Activated naive CD4-positive, alpha-beta T cell treated with anti-CD3 and anti-CD28 coated beads for 36 hours (primary cell): ENCODE measurements at regions not wholly inside any gene's neighbourhood (a gene's known extent, or its start where the extent isn't known, plus 50 kb on each side); places are given as distances from the start of the nearest gene placed in this dataset.
A peak's percentile ranks its signal among the peaks of the same experiment; 100 is the strongest.

Source experiments
- CTCF ChIA-PET: fragments of 350-600 bp; sonication (Branson Sonifier 250); formaldehyde crosslinking; loops from one replicate; lab custom pipeline; 2021; ENCODE audit warnings: antibody characterized with exemption; lab: Charles Lee
- DNase-seq: peaks from one replicate; pipeline ENCODE4 v3.0.0-alpha.2; 2020
- H3K27ac Mint-ChIP-seq: one replicate; pipeline ENCODE4 v1.8.0; 2021; ENCODE audit warnings: mild to moderate bottlenecking, mixed read lengths
- H3K27me3 Mint-ChIP-seq: one replicate; pipeline ENCODE4 v1.8.0; 2021; ENCODE audit warnings: low read depth, mixed read lengths
- H3K36me3 Mint-ChIP-seq: one replicate; pipeline ENCODE4 v1.8.0; 2021; ENCODE audit warnings: low read depth, mixed read lengths
- H3K4me1 Mint-ChIP-seq: one replicate; pipeline ENCODE4 v1.8.0; 2021; ENCODE audit warnings: low read depth, mixed read lengths
- H3K4me3 Mint-ChIP-seq: one replicate; pipeline ENCODE4 v1.8.0; 2021; ENCODE audit warnings: mild to moderate bottlenecking, moderate library complexity, mixed read lengths
- H3K9me3 Mint-ChIP-seq: one replicate; pipeline ENCODE4 v1.8.0; 2021; ENCODE audit warnings: mixed read lengths
- intact Hi-C: fragments of 100-400 bp; cut with micrococcal nuclease; formaldehyde crosslinking; loops from one replicate; pipeline ENCODE4 v1.15.1; 2023

DNA sequence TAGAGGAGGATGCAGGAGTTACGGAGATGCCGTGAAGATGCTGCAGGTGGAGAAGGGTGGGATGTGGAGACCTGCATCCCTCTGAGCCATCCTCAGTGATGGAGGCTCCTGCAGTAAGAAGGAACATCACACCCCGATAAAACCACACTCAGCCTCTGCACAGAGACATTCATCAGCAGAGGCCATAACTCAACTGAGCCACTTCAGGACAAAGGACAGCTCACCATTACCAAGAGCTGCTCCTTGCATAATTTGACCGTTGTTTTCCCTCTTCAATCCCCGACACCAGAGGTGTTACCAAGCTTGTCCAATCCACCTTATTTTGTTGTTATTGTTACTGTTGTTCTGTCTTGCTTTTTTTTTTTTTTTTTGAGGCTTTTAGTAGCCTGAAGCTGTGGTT lies 543.9 kb downstream of the AJAP1 start:
- H3K9me3 Mint-ChIP-seq: no peaks in the 10 kb centered on the region
- no peak overlapping the region for H3K4me3 Mint-ChIP-seq
- peaks cover 2% of the 10 kb centered on the region for H3K27me3 Mint-ChIP-seq
- intact Hi-C loops: no loop called here
- no peaks in the 10 kb centered on the region for H3K36me3 Mint-ChIP-seq
- no peaks in the 10 kb centered on the region for H3K4me1 Mint-ChIP-seq
- H3K27ac Mint-ChIP-seq: no peak overlapping the region
- CTCF ChIA-PET: no interaction called here
- DNase-seq: no peak

DNA sequence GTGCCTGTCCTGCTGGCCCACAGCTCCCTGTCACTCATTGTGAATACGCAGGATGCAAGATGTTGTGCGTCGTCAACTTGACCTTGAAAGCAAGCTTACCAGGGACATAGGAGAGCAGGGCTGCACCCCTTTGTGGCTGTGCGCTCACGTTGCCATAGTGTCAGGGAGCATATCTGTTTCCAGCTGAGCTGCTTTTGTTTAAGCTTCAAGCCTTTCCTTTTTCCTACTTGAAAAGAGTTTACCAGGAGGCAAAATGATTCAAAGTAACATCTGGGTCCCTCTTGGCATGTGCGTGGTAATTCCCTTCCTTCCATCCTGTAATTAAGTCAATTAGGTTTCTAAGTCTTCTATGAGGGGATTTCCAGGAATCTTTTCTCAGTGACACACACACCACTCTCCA lies 537.1 kb downstream of the AJAP1 start:
- no peaks in the 10 kb centered on the region for H3K4me1 Mint-ChIP-seq
- H3K27ac Mint-ChIP-seq: no peak overlapping the region
- intact Hi-C loops: no loop called here
- no peak overlapping the region for H3K4me3 Mint-ChIP-seq
- H3K9me3 Mint-ChIP-seq: no peaks in the 10 kb centered on the region
- no peaks in the 10 kb centered on the region for H3K27me3 Mint-ChIP-seq
- no peaks in the 10 kb centered on the region for H3K36me3 Mint-ChIP-seq
- CTCF ChIA-PET: no interaction called here
- no peak for DNase-seq

DNA sequence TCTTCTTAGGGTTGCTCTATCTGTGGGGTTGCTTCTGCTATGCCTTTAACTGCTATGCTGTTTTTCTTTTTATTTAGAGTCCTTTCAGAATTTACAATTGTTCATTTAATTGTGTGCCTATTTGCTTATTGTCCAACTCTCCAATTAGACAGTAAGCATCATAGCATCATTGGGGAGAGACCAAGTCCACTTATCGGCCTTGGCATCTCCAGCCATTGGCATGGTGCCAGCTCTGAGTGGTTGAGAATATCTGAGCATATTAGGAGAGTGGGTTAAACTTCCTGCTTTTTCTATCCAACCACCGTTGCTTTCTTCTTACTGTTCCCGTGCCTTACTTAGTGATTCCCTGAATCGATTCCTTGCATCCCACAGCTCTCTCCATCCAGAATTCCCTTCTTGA lies 535.0 kb downstream of the AJAP1 start:
- Mint-ChIP-seq H3K27me3 (no peaks in the 10 kb centered on the region), H3K27ac (no peak overlapping the region), H3K4me1 (no peaks in the 10 kb centered on the region), H3K9me3 (no peaks in the 10 kb centered on the region), H3K4me3 (no peak overlapping the region), H3K36me3 (no peaks in the 10 kb centered on the region)
- CTCF ChIA-PET: no interaction called here
- DNase-seq: no peak
- intact Hi-C loops: no loop called here

DNA sequence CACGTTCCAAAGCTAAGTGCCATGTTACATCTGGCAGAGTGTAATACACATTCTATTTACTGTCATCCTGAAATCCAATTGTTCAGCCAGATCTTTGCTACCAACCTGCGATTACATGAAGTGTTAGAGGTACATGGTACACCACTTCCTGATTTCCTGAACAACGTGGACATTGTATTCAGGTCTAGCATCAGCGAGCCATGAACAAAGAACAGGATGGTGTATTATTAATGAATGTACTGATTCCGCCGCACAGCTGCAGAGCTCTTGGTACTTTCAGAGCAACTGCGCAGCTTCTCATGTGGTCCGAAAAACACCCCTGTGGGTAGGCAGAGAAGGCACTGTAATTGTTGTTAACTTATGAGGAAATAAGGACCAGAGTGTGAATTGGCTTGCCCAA lies 511.4 kb downstream of the AJAP1 start:
- Mint-ChIP-seq H3K4me3 (no peak overlapping the region), H3K36me3 (no peaks in the 10 kb centered on the region), H3K4me1 (peaks cover 4% of the 10 kb centered on the region), H3K27ac (no peak overlapping the region), H3K27me3 (peaks cover 12% of the 10 kb centered on the region), H3K9me3 (no peaks in the 10 kb centered on the region)
- no peak for DNase-seq
- intact Hi-C loops: no loop called here
- CTCF ChIA-PET: no interaction called here

DNA sequence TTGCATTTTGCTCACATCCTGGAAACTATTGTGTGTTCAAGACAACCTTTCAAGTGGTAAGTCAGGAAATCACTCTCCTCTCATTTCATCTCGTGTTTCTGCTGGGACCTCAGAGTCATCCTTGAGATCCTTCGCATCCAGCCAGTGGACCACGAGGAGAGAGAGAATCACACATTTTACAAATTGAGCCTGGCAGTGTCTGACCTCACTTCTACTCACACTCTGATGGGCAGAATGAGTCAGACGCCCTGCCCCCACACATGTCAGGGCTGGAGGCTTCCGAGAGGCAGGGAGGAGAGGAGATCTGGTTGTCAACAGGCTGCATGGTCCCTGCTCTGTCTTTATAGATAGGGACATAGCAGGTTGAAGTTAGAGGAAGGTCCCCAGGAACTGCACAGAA lies 509.7 kb downstream of the AJAP1 start:
- Mint-ChIP-seq H3K36me3 (no peaks in the 10 kb centered on the region), H3K27ac (no peak overlapping the region), H3K27me3 (peaks cover 12% of the 10 kb centered on the region), H3K4me3 (no peak overlapping the region), H3K9me3 (peaks cover 2% of the 10 kb centered on the region), H3K4me1 (peaks cover 4% of the 10 kb centered on the region)
- intact Hi-C loops: no loop called here
- DNase-seq: peak; percentile 38
- CTCF ChIA-PET: no interaction called here

DNA sequence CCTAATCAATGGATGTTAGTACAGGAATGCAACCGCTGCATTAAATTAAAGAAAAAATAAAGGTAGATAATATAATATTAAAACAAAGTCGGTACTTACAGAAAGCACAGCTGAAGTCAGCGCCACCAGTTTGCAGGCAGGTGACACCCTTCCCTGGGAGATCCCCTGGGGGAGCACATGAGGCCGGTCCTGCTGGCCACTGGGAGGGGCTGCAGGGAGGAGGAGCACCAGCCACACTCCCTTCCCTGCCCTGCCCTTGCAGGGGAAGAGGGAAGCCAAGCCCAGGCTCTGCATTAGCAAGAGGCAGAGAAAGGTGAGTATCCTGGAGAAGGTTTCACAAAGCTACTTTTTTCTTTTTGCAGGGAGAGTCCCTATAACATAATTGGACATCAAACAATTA lies 507.0 kb downstream of the AJAP1 start:
- no peaks in the 10 kb centered on the region for H3K36me3 Mint-ChIP-seq
- peak; percentile 6 for DNase-seq
- intact Hi-C loops: no loop called here
- no peak overlapping the region for H3K4me3 Mint-ChIP-seq
- H3K4me1 Mint-ChIP-seq: peaks cover 4% of the 10 kb centered on the region
- no peak overlapping the region for H3K27ac Mint-ChIP-seq
- H3K9me3 Mint-ChIP-seq: peaks cover 2% of the 10 kb centered on the region
- CTCF ChIA-PET: no interaction called here
- H3K27me3 Mint-ChIP-seq: peaks cover 15% of the 10 kb centered on the region

DNA sequence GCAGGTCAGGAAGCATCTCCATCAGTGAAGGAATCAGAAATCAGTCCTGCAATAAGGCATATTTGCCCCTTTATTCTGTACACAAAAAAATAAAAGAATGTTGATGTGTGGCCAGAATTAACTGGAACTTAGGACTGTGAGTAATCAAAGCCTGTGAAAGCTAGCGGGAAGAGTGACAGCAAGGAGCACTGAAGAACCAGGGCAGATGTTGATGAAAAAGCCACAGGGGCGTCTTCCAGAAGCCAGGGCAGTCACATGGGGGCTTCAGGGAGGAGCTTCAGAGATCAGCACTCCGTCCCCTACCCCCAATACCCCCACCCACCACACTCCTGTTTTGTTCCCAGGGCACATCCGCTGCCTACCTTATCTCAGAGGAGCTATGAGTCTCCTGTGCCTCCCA lies 502.8 kb downstream of the AJAP1 start:
- no peak overlapping the region for H3K4me3 Mint-ChIP-seq
- no peaks in the 10 kb centered on the region for H3K4me1 Mint-ChIP-seq
- no peak for DNase-seq
- peaks cover 8% of the 10 kb centered on the region for H3K27me3 Mint-ChIP-seq
- CTCF ChIA-PET: no interaction called here
- intact Hi-C loops: no loop called here
- no peak overlapping the region for H3K27ac Mint-ChIP-seq
- peaks cover 3% of the 10 kb centered on the region for H3K9me3 Mint-ChIP-seq
- peaks cover 1% of the 10 kb centered on the region for H3K36me3 Mint-ChIP-seq

DNA sequence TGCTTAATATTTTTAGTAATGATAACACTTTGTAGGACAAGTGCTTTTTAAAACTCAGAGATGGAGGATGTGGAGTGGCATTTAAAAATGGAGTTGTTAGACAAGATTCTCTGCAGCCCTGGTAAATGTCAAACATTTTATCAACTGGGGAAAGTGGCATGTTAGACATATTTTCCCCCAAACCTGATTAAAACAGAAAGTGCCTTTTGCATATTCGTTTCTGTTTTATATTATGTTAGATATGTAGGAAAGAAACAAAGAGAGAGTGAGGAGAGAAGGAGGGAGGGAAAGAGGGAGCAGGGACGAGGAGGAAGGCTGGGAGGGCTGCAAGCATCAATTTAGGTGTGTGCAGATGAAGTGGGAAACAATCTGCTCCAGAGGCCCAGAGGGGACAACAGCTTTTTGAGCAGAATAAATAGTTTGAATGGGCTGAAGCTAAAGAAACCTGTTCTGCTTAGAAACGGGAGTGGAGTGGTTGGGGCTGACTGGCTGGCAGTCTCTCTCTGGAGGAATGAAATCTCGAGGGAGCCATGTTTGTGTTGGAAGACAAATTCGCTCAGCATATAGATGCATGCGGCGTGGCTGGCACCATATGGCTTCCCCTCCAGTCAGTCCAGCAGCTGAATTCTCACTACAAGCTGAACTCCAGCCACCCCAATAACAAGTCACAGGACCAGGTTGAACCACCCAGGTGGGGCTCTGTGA lies 502.2 kb downstream of the AJAP1 start:
- Mint-ChIP-seq H3K27me3 (peaks cover 8% of the 10 kb centered on the region), H3K4me3 (no peak overlapping the region), H3K27ac (no peak overlapping the region), H3K4me1 (no peaks in the 10 kb centered on the region), H3K9me3 (peaks cover 3% of the 10 kb centered on the region), H3K36me3 (peaks cover 1% of the 10 kb centered on the region)
- intact Hi-C loops: no loop called here
- no peak for DNase-seq
- CTCF ChIA-PET: no interaction called here

DNA sequence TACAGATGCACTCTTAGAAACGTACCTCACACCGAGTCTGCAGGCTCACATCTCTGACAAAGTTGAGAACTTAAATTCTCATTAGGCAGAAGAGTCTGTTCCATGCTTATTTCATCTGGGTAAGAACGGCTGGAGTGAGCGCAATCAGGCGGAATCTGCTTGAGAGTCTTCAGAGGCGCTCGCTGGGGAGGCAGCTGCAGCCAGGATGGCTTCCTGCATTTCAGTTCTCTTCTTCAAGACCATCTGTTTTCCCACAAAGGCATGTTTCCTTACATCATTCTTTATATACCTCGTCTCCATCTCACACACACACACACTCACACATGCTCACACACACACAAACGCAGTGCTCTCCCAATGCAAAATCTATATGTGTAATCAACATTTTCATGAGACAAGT lies 497.1 kb downstream of the AJAP1 start:
- CTCF ChIA-PET: no interaction called here
- DNase-seq: no peak
- intact Hi-C loops: no loop called here
- Mint-ChIP-seq H3K27ac (no peak overlapping the region), H3K27me3 (peaks cover 9% of the 10 kb centered on the region), H3K4me1 (no peaks in the 10 kb centered on the region), H3K36me3 (peaks cover 1% of the 10 kb centered on the region), H3K4me3 (no peak overlapping the region), H3K9me3 (peaks cover 2% of the 10 kb centered on the region)

DNA sequence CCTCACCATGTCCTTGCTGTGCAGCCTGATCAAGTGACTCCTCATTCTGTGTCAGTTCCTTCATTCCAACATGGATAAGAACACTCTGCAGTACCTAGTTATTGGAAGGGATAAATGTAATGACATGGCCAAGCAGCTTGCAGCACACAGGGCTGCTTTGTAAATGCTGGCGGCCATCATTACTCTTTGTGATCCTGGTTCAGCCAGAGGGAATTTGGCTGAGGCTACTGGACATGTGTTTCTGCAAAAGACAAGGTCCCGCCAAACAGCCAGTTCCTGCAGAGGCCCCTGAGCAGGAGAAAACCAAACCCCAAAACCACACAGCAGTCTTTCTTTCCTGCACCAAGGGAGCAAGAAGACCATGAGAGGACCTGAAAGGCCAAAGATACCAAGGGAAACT lies 495.8 kb downstream of the AJAP1 start:
- CTCF ChIA-PET: no interaction called here
- no peaks in the 10 kb centered on the region for H3K4me1 Mint-ChIP-seq
- intact Hi-C loops: no loop called here
- H3K4me3 Mint-ChIP-seq: no peak overlapping the region
- peaks cover 1% of the 10 kb centered on the region for H3K36me3 Mint-ChIP-seq
- no peak for DNase-seq
- peaks cover 1% of the 10 kb centered on the region for H3K9me3 Mint-ChIP-seq
- no peak overlapping the region for H3K27ac Mint-ChIP-seq
- H3K27me3 Mint-ChIP-seq: peaks cover 13% of the 10 kb centered on the region

DNA sequence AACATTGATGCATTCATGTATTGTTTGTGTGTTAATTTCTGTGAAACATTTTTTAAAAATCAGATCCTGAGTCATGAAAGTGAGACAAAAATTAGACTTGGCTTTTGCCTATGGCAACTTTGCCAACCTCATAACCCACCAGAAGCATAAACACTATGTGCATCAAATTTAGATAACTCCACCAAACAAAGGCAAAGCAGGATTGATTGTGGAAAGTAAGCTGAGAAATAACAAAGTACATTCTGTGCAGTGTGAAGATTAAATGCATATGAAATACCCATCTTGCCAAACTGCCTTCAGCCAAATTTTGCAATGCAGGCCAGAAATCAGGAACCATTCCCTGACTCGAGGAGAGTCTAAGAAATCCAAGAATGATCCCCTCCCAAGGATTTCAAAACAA lies 493.4 kb downstream of the AJAP1 start:
- Mint-ChIP-seq H3K9me3 (no peaks in the 10 kb centered on the region), H3K4me3 (no peak overlapping the region), H3K4me1 (no peaks in the 10 kb centered on the region), H3K27ac (no peak overlapping the region), H3K36me3 (peaks cover 1% of the 10 kb centered on the region), H3K27me3 (peaks cover 21% of the 10 kb centered on the region)
- DNase-seq: no peak
- CTCF ChIA-PET: interaction anchor here (0.6 kb wide), 1 partner anchor 845 kb away, joined by 3 read pairs; no protein-coding TSS in a partner anchor
- intact Hi-C loops: no loop called here

DNA sequence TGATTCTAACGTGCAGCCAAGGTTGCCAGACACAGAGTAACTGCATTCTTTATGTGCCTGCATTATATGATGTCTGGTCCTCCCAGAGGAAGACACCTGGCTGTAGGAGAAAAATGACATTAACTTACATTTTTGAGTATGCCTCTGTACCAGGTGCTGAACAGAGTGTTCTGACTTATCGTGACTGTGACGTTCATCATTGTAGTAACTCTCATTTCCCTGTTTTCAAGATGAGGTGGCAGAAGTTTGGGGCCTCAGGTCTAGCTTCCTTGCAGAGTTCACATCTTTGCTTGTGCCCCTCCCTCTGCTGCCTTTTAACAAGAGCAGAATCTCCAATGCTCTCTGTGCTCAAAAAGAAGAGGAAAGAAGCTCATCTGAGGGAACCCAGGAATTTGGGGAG lies 488.0 kb downstream of the AJAP1 start:
- Mint-ChIP-seq H3K4me3 (no peak overlapping the region), H3K9me3 (no peaks in the 10 kb centered on the region), H3K36me3 (no peaks in the 10 kb centered on the region), H3K27me3 (peaks cover 21% of the 10 kb centered on the region), H3K4me1 (no peaks in the 10 kb centered on the region), H3K27ac (no peak overlapping the region)
- DNase-seq: peak; percentile 7
- CTCF ChIA-PET: interaction anchor here (1.4 kb wide), 1 partner anchor 486 kb away, joined by 3 read pairs; no protein-coding TSS in a partner anchor
- intact Hi-C loops: no loop called here

DNA sequence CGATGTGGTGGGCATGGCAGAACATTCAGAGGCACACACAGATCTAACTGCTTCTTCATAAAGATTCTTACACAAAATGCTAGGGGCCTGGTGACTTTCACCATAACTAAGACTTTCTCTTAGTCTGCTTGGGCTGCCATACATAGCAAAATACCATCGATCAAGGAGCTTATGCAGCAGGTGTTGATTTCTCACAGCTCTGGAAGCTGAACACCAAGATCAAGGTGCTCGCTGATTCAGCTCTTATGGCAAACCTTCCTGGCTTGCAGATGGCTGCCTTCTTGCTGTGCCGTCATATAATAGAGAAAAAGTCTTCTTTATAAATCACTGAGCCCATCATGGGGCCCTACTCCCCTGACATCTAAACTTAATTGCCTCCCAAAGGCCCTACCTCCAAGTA lies 487.3 kb downstream of the AJAP1 start:
- no peak overlapping the region for H3K4me3 Mint-ChIP-seq
- no peak for DNase-seq
- CTCF ChIA-PET: no interaction called here
- H3K27ac Mint-ChIP-seq: no peak overlapping the region
- no peaks in the 10 kb centered on the region for H3K36me3 Mint-ChIP-seq
- intact Hi-C loops: no loop called here
- H3K27me3 Mint-ChIP-seq: peaks cover 19% of the 10 kb centered on the region
- no peaks in the 10 kb centered on the region for H3K4me1 Mint-ChIP-seq
- no peaks in the 10 kb centered on the region for H3K9me3 Mint-ChIP-seq
